Activated CD8-positive, alpha-beta memory T cell treated with anti-CD3 and anti-CD28 coated beads, Interleukin-2, amount 50 U/mL, for 24 hours (primary cell): ENCODE measurements at regions not wholly inside any gene's neighbourhood (a gene's known extent, or its start where the extent isn't known, plus 50 kb on each side); places are given as distances from the start of the nearest gene placed in this dataset.

Experiments used
- DNase-seq: peaks from one replicate; pipeline ENCODE4 v3.0.0-alpha.2; 2020; ENCODE audit errors: extremely low read depth

DNA sequence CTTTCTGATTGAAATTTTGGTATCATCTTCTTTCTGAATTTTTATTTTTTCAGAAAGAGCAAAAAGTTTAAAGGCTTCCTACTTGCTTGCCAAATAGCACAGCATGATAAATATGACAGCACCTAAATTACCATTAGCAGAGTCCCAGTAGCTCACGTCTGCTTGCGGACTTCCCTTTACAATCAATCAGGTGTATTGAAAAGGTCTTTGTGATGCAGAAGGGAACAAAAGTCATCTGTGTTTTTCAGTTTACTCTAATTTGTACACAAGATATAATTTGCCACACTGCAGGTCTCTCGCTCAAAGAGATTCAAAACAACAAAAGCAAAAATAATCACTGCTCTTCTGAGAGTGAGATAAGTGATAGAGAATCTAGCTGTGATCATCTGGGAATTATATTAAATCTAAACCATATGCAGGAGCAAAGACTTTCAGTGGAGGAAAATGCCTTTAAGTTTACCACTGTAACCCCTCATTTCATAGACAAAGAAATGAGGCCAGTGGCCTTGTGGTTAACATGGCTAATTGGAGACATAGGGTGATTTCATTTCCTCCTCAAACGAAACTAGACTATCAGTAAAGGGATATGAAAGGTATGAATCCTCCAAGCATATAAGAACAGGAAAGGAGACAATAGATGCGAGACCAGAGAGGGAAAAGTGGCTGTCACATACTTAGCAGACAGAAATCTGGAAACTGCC lies 240.8 kb upstream of the TMPO start:
- no peak for DNase-seq

DNA sequence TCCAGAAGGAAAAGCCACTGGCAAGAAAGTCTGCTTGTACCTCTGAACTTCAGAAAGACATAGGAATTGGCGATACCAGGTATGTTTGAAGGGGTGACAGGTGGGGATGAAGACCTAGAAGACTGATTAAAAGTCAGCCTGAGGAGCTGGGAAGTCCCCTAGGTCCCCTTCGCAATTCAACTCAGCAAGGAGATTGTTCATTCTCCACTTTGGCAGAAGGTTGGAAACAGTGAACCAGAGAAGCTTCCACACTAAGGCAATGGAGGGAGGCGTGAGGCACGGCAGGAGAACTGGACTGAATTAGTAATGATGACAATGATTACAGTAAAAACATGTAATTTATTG lies 240.3 kb upstream of the TMPO start:
- DNase-seq: no peak

DNA sequence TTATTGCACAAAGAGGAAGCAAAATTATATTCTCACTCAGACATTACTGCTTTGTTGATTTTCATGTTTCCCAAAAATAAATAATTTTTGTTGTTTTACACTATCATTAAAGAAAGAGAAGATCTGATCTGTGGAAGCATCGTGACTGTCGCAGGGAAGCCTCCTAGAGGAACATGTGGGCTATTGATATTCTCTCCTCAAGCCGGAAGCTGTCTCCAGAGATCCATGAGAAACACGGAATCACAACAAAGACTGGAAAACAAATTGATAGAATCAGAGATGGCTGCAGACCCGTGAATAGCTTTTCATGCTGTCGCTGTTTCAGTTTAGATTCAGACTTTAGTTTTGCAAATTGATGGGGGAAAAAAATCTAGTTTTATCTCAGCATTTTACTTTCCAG lies 235.2 kb upstream of the TMPO start:
- DNase-seq: no peak

DNA sequence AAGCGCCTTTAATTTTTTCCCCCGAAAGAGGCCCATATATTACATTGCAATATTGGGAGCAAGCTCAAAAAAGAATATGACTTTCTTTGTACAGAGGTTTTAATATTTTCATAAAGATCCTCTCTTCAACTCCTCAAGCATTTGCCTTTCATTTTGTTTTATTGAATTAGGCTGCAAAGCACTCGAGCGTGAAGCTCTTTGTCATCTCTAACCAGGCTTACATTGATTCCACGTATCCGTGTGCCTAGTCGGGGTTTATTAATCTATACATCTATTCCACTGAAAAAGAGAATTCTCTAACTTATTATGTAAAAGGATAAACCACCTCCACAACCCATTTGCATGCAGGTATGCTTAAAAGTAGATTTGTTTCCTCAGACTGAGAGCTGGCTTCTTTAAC lies 234.8 kb upstream of the TMPO start:
- no peak for DNase-seq

DNA sequence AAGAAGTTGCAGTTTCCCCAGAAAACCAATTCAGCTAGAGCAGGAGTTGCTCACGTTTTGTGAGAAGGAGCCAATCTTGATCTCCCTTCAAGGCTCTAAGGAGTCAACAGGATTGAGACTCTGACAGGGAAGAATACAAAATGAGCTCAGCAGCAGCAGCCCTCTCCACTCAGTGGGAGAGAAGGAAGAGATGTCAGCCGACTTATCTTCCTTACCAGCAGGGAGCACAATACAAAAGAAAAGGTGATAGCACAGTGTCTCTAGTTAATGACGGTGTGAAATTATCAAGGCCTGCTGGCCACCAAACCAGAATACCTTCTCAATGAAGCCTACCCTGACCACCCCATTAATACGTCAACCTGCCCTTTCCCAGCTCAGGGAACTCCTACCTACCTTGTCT lies 223.6 kb upstream of the TMPO start:
- no peak for DNase-seq

DNA sequence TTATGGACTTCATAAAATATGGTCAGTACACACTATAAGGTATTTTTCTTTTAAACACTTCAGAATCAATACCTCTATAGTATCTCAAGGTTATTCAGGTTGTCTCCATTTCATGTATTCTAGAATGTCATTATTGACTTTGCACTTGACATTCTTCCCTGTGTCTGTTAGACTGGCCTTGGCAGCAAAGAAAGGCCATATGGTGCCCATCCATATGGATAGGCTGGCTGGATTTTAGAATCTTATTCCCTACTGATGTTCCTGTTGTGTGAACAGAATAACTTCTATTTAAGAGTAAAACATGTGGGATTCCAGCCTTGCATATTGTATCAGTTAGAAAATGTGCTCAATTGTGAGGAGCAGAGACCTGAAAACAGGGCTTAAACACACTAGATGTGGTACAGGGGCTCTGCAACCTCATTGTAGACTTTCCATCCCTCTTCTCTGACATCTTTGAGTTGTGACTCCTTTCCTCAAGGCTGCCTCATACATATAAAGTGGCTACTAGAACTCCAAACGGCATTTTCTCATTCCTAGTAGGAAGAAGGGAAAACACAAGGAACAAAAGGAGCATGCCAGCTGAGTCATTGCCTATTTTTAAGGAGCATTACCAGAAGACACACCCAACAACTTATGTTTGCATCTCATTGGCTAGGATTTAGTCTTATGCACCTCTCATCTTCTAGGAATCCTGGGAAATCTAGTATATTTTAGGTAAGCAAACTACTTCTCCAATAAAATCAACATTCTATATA lies 221.2 kb upstream of the TMPO start:
- DNase-seq: no peak

DNA sequence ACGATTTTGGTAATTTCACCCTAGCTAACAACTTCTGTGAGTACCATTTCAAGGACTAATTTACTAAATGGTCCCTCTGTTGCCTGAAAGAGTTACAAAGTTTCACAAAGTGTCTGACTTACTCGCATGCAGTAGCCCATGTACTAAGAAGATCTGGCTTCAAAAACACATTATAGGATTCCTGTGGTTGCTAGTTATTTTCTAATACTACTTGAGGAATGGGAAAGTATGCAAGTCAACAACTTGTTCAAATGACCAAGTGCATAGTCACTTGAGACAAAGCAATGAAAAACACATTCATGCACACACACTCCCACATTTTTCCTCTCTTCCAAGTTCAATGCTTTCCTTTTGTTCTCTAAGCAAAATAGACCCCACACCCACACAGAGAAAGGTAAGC lies 219.7 kb upstream of the TMPO start:
- DNase-seq: no peak

DNA sequence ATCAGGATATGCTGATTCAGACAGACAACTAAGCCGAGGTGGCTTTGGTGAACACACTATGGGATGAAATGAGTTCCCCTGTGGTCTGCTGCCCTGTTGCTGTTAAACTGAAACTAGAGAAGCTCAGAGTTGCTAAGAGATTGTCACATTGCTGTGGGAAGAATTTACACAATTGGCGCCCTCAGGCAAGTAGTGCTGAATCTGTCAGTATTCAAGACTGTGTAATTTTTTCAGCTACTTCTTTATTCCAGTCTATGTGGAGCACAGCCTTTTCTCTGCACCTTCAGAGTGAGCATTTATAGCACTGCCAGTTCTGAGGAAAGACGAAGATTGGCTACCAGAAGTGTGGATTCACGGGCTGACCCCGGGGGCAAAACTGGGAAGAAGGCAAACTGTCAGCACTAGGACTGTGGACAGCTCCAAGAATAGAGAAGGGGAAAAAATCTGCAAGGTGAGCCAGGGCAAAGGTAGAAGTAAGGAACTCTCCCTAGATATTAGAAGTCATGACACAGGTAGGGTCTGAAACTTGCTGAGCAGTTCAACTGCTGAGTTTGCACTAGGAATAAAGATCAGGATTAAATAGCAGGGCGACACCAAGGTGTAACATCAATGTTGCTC lies 218.8 kb upstream of the TMPO start:
- DNase-seq: no peak

DNA sequence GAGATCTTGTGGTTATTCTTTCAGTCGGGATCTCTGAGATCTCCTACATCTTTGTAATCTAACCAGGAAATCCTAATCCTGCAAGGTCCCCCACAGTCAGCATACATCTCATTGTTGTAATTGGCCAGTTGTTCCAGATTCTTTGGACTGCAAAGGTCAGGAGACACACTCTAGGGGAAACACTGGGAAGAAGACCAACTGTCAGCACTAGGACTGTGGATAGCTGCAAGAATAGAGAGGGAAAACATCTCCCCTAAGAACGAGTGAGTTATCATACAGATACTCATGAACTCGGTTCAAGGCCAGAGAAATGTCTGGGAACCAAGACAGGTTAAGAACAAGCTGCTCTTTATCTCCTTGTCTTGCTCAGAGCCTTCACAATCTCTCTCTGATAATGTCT lies 217.9 kb upstream of the TMPO start:
- no peak for DNase-seq

DNA sequence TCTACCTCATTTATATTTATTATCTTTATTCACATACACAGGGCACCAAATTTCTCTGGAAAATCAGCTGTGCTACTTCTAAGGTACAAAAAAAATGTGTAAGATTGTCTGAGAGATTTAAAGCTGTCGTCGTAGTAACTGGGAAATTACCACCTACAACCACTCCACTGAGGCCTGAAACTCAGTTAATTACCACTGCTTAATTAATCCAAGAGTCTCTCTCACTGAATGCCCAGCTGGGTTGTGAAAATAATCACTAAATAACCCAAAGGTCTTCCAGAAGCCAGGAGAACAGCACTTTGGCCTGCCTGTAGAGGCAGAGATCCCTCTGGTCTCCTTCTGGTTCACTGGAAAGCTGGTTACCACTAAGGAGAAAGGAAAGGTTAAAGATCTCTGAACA lies 207.2 kb upstream of the TMPO start:
- DNase-seq: no peak

DNA sequence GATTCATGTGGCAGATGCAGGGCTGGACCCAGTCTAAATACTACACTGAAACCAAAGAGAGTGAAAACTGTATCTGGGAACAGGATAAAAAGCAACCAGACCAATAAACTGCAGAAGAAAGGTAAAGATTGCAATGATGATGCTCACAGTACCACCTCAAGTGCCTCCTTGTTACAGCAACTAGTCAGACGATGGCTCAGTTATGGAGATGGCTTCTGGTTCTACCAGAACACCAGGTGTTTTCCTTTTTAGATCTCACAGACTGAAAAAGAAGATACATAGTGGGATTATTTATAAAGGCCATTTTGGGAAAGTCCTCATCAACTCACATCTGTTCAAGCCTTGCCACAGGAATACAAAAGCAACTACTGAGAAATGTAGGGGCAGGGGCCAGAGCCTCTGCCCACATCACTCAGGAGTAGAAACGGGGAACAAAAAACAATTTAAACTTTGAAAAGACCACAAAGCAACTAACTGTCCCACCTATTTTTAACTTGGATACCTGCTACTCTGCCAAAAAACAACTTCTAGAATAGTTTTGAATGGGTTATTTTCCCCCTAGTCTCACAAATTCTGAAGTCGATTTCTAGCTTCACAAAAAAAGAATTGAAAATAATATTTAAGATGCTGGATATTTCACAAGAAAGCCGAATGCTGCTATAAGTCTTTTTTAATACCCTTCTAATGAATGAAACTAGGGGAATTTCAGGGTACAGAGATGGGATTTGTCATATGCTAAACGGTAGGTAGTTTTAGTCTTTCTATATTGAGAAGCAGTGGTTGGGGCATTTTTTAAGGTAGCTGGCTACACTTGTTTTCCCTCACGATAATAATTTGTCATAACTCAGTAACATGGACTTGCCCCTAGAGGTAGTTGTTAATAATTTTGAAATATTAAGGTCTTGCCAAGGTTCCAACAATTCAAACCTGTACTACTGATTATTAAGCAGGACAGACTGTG lies 197.2 kb upstream of the TMPO start:
- DNase-seq: no peak

DNA sequence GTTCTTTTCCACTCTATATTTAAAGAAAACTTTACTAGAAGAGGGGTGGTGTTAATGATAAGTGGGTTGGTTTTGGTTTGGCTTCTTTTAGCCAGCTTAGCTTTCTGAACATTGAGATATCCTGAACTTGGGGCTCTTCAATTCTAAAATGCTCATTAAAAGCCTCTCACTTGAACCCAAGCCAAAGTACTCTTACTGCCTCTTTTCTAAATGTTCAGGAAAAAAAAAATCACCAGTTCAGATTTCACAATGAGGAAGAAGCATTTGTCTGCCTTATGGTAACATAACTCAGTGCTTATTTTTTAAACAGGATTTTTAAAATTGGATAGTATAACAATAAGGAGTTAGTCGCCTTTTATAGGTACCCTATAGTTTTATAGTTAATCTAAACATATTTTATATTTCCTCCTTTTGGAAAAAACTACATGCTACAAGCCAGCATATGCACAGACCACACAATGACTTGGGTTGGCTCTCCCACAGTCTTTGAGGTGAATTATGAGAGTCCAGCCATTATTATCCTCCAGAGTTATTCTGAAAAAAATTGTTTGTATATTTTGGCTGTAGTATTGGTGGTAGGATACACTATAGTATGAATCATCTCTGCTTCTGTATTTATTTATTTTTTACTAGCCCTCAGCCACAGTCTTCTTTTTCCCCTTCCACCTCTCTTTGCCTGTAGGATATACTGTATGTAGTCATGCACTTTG lies 195.5 kb upstream of the TMPO start:
- no peak for DNase-seq

DNA sequence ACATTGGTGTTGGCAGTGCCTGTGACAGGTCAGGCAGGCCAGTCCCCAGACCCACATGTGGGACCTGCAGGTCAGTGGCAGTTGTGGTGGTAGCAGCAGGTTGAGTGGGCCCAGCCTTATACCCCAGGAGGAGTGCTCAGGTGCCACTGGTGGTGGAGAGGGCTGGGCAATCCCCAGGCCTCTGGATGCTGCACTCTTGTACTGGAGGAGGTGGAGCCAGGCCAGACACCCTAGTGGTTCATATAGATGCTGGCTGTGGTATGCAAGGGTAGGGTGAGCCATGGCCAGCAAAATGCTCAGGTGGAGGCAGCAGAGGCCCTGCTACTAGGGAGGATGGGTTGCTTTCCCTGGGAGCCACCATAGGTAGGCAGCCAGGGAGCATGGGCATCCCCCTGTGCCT lies 190.4 kb upstream of the TMPO start:
- no peak for DNase-seq

DNA sequence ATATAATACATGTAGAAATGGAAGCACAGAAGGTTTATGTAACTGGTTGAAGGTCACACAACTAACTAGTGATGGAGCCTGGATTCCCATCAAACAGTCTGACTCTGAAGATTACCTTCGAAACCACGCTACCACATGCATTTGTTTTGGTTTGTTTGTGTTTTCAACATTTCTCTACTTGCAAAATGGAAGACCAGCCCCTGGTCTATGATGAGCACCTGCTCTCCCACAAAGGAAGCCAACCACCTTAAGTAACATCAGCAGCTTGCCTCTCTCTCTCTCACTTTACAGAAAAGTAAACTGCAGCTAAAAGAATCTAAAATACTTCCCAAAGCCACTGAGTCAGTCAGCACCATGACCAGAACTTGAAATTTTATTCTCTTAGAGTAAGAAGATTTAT lies 186.9 kb upstream of the TMPO start:
- DNase-seq: no peak

DNA sequence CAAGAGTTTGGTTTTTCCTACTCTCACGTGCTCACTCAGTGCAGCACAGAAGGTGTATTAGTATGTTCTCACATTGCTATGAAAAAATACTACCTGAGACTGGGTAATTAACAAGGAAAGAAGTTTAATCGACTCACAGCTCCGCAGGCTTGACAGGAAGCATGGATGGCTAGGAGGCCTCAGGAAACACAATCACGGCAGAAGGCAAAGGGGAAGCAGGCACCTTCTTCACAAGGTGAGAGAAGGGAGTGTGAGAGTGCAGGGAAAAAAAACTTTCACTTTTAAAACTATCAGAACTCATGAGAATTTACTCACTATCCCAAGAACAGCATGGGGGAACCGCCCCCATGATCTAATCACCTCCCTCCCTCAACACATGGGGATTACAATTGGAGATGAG lies 185.8 kb upstream of the TMPO start:
- DNase-seq: no peak

DNA sequence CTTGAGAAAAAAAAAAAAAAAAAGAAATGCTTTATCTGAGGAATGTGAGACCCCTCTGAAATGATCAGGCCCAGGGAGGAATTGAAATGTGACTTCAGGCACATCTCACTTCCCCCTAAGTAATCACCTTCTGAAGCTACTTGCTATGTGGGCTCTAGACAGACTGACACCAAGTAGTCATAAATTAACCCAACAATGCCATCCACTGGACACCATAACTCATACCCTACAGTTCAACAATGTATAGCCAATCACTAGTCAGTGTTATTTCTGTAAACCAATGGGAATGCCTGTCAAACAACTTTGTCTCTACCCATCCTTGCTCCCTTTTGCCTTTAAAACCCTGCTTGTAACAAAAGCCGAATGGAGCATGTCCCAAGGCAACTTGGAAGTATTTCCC lies 182.7 kb upstream of the TMPO start:
- DNase-seq: no peak

DNA sequence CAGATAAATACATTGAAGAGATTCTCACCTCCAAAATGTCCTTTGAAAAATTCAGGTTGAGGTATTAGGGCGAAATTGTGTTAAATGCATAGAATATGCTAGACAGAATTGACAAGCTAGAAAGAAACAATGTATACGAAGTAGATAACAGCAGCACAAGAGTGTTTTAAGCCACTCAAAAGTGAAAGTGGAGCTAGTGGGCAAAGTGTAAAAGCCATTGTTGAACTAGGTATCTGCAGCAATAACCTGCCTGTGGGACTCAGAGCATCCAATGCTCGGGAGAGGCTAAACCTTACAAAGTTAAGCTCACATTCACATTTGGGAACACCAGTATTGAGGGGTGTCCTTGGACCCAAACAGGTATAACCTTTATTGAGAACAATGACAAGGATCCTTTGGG lies 180.6 kb upstream of the TMPO start:
- DNase-seq: no peak

DNA sequence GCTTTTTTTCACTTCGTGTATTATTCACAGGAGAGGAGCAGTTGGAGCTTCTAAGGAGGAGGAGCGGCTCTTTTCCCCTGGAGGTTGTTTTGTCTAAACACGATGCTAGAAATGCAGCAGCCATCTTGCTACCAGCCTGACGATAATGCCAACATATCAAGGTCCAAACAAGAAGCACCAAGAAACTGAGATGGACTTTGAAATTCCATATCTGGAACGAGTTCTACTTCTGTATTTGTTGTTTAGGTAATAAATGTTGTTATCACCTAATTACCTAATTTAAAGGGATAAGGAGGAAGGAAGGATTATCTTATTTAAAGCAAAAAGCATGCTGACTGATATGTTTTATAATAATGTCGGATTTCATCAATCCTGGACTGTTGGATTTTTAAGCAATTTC lies 174.4 kb upstream of the TMPO start:
- DNase-seq: no peak

DNA sequence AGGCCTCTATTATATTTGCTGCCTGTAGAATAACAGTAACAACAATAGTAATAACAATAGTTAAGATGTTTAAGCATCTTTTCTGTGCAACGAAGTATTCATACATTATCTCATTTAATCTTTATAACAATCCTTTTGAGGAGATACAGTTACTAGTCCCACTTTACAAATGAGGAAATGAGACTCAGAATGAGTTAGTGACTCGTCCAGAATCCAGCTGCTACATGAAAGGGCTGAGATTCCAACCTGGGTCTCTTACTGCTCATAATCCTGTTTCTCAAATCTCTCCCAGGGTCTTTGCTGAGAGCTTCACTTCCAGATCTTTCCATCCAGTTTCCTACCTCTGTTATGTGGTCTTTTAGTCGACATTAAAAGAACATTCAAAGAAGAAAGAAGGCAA lies 173.7 kb upstream of the TMPO start:
- no peak for DNase-seq

DNA sequence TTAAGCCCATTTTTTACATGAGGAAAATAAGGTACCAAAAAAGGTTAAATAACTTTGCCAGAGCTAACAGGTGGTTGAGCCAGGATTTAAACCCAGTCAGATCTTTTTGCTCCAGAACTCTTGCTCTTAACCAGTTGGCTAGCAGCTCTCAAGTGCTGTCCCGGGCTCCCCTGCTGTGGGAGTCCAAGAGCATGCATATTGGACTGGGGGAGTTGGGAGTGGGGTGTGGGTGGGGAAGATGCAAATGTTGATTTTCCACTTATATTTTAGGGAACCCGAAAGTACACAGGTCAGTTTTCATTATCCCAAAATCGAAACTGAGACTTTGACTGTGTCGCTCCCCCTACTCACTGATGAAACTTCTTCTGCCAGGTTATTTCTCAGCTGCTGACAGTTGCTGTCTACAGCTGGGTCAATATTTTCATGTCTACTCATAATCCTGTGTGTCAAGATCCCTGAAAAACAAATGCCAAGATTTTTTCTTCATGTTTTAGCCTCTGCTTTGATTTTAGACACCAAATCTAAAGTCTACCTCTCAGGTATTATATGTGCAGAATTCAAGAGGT lies 172.3 kb upstream of the TMPO start:
- no peak for DNase-seq
